HUES48 (cell line): ENCODE measurements at regions not wholly inside any gene's neighbourhood (a gene's known extent, or its start where the extent isn't known, plus 50 kb on each side); places are given as distances from the start of the nearest gene placed in this dataset.
"Not testable (repeated sequence)": the region's sequence is repeated elsewhere in the genome, so short reads cannot be mapped to it uniquely, and the experiment has no call there.

Experiments used
- H3K27ac ChIP-seq: one replicate; pipeline ENCODE4 v1.7.0; 2013; ENCODE audit warnings: low read depth, low read length, inconsistent platforms
- H3K27me3 ChIP-seq: 2 replicates; pipeline ENCODE4 v1.6.1; 2013; ENCODE audit warnings: mild to moderate bottlenecking, low read length; ENCODE audit not compliant: control insufficient read depth, insufficient read depth
- H3K36me3 ChIP-seq: 2 replicates; pipeline ENCODE4 v1.6.1; 2013; ENCODE audit warnings: low read length; ENCODE audit not compliant: control insufficient read depth, insufficient read depth
- H3K4me1 ChIP-seq: 2 replicates; pipeline ENCODE4 v1.6.1; 2013; ENCODE audit warnings: mild to moderate bottlenecking, low read length; ENCODE audit not compliant: control insufficient read depth, insufficient read depth
- H3K4me3 ChIP-seq: 2 replicates; pipeline ENCODE4 v1.5.1; 2013; ENCODE audit warnings: mild to moderate bottlenecking, low read depth, low read length
- H3K9ac ChIP-seq: 2 replicates; pipeline ENCODE4 v1.6.1; 2013; ENCODE audit warnings: mild to moderate bottlenecking, low read depth, low read length, moderate library complexity
- H3K9me3 ChIP-seq: 2 replicates; pipeline ENCODE4 v1.6.1; 2013; ENCODE audit warnings: low read length; ENCODE audit not compliant: control insufficient read depth, insufficient read depth

GRCh38 chr6:15894973-15895725 lies 232.3 kb upstream of the DTNBP1 start:
- peak overlapping the region; percentile 46; the same call in 1 of the 2 replicates for H3K9ac ChIP-seq
- no peaks in the 10 kb centered on the region for H3K36me3 ChIP-seq
- H3K4me1 ChIP-seq: peaks cover 43% of the 10 kb centered on the region
- H3K9me3 ChIP-seq: peaks cover 7% of the 10 kb centered on the region
- H3K27me3 ChIP-seq: no peaks in the 10 kb centered on the region
- peak overlapping the region; percentile 88 for H3K27ac ChIP-seq
- 0 out of 2 replicates have a peak overlapping the region, but pooled peaks have one; percentile 7 for H3K4me3 ChIP-seq

DNA sequence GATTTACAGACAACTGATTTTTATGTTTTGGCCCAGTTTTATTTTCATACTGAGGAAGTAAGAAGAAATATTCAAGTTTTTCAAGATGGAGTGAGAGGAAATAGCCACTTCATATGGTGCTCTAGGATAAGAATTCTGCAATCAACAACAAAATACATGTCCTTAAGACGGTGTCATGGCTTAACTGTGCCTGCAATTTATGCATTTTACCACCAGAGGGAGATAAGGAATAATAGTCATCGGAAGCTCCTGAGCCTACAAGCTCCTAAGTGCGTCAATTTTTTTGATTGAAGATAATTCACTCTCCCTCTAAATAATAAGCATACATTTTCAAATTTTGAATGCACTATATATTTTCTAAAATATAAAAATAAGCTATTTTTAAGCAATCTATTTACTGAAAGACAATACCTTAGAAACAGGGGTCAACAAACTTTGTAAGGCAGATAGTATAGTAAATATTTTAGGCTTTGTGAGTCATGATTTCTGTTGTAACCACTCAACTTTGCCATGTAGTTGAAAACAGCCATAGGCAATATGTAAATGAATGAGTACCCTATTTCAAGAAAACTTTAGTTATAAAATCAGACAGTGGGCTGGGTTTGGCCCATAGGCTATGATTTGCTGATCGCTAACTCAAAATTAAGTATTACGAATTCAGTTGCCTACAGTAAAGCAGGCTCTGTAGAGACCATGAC lies 230.9 kb upstream of the DTNBP1 start:
- H3K27me3 ChIP-seq: no peaks in the 10 kb centered on the region
- peak overlapping the region; percentile 88 for H3K27ac ChIP-seq
- H3K9ac ChIP-seq: peak overlapping the region; percentile 7; the same call in 1 of the 2 replicates
- H3K4me1 ChIP-seq: peaks cover 43% of the 10 kb centered on the region
- H3K4me3 ChIP-seq: no peak overlapping the region
- peaks cover 7% of the 10 kb centered on the region for H3K9me3 ChIP-seq
- H3K36me3 ChIP-seq: no peaks in the 10 kb centered on the region

GRCh38 chr6:15892369-15892768 lies 229.5 kb upstream of the DTNBP1 start:
- Histone ChIP-seq H3K36me3 (no peaks in the 10 kb centered on the region), H3K27ac (no peak overlapping the region), H3K4me3 (no peak overlapping the region), H3K9me3 (peaks cover 7% of the 10 kb centered on the region), H3K4me1 (peaks cover 31% of the 10 kb centered on the region), H3K27me3 (no peaks in the 10 kb centered on the region), H3K9ac (no peak overlapping the region)

DNA sequence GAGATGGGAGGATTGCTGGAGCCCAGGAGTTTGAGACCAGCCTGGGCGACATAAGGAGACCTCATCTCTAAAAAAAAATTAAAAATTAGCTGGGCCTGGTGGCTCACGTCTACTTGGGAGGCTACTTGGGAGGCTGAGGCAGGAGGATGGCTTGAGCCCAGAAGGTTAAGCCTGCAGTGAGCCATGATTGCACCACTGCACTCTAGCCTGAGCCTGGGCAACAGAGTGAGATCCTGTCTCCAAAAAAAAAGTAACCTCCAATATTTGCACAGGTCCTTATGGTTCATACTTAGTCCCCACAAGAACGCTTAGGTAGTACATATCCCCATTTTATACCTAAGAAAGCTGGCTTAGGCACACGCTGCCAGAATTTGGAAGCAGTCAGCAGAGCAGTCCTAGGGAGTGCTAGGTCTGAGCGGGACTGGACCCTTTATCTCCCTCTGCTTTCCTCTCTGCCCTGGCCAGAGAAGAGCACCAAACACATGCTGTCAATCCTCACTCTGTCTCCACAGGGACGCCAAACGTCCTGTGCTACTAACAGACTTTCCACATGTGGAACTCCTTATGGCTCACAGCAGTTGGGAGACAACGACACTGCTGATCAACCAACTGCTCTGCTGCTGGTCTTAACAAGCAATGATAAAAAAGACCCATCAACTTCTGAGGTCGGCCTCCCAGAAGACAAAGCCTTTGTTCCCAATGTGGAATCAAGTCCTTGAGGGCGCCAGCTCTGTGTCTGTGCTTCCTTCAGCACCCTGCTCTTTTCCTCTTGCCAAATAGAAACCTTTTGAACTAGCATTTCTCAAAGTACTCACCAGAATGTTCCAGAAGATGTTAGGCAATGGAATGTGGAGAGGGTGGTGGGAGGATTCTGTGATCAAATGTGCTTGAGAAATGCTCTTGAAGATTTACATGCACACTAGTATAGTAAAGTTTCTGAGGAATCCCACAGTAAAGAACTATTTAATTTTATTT lies 226.3 kb upstream of the DTNBP1 start:
- H3K27ac ChIP-seq: no peak overlapping the region
- H3K4me1 ChIP-seq: peaks cover 5% of the 10 kb centered on the region
- H3K36me3 ChIP-seq: no peaks in the 10 kb centered on the region
- H3K4me3 ChIP-seq: no peak overlapping the region
- H3K9me3 ChIP-seq: peaks cover 7% of the 10 kb centered on the region
- H3K27me3 ChIP-seq: no peaks in the 10 kb centered on the region
- no peak overlapping the region for H3K9ac ChIP-seq

DNA sequence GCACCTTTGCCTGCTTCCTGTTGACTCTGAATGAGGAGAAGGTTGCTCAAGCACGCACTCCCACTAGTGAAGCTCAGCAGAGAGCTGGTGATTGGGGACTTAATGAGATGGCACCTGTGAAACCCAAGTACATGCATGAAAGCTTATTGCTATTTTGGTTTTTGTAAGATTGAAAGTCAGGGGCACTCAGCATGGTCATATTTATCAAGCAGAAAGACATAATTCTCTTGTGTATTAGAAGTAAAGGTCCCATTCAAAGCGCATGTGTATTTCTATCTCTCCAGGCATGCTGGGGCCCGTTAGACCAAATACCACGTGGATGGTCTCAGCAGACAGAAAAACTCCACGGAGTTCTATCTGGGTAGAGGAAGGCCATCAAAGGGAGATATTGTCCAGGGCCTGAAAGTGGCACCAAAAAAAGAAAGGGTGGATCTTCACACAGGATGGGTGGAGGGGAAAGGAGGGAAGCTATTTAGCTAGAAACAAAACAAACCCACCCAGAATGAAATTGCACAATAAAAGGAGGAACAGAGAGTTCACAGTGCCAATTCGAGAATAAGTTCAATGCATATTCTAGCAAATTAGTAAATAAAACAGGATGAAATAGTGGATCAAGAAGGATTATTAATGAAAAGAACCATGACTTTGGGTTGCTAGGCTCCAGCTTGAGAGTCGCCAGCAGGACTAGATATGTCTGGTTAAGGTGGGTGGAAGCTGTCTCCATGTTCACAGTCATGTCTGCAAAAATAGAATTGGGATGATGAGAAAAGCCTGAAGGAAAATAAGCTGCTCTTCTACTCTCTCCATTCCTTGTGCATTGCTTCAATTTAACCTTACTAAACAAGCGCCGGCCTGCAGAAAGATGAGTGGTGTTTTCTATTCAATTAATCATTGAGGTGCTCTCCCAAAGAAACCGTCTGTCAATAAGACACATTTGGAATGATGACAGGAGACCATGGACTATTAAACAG lies 224.9 kb upstream of the DTNBP1 start:
- H3K4me1 ChIP-seq: no peaks in the 10 kb centered on the region
- no peaks in the 10 kb centered on the region for H3K27me3 ChIP-seq
- H3K4me3 ChIP-seq: no peak overlapping the region
- H3K9me3 ChIP-seq: peaks cover under 1% of the 10 kb centered on the region; the same call in 1 of the 2 replicates
- no peak overlapping the region for H3K27ac ChIP-seq
- H3K9ac ChIP-seq: no peak overlapping the region
- H3K36me3 ChIP-seq: no peaks in the 10 kb centered on the region

DNA sequence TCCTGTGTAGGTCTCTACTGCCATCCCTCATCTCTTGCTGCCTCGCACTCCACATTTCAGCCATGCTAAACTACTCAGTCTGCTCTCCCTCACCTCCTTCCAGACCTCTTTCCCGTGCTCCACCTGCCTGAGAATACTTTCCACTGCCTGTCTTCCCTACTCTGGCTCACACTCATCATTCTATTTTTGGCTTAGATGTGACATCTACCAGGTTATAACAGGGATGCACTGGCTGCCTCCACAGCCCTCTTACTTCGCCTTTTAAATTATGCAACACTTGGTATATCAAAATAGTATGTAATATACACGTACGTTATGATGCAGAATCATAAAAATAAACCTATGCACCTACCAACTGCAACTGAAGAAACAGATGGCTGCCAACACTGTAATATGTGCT lies 222.8 kb upstream of the DTNBP1 start:
- Histone ChIP-seq H3K36me3 (no peaks in the 10 kb centered on the region), H3K27me3 (no peaks in the 10 kb centered on the region), H3K9ac (no peak overlapping the region), H3K9me3 (no peaks in the 10 kb centered on the region), H3K27ac (no peak overlapping the region), H3K4me1 (no peaks in the 10 kb centered on the region), H3K4me3 (no peak overlapping the region)

DNA sequence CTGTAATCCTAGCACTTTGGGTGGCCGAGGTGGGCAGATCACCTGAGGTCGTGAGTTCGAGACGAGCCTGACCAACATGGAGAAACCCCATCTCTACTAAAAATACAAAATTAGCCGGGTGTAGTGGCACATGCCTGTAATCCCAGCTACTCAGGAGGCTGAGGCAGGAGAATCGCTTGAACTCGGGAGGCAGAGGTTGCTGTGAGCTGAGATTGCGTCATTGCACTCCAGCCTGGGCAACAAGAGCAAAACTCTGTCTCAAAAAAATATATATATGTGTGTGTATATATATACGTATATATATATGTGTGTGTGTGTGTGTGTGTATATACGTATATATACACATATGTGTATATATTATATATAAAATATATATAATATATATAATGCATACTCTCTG lies 220.8 kb upstream of the DTNBP1 start:
- not testable (repeated sequence) for H3K4me3 ChIP-seq, H3K4me1 ChIP-seq, H3K27ac ChIP-seq, H3K36me3 ChIP-seq, H3K9ac ChIP-seq, H3K9me3 ChIP-seq, H3K27me3 ChIP-seq

GRCh38 chr6:15882915-15883314 lies 220.1 kb upstream of the DTNBP1 start:
- Histone ChIP-seq H3K36me3 (no peaks in the 10 kb centered on the region), H3K4me3 (no peak overlapping the region), H3K27me3 (no peaks in the 10 kb centered on the region), H3K27ac (no peak overlapping the region), H3K9ac (no peak overlapping the region), H3K4me1 (no peaks in the 10 kb centered on the region), H3K9me3 (no peaks in the 10 kb centered on the region)

DNA sequence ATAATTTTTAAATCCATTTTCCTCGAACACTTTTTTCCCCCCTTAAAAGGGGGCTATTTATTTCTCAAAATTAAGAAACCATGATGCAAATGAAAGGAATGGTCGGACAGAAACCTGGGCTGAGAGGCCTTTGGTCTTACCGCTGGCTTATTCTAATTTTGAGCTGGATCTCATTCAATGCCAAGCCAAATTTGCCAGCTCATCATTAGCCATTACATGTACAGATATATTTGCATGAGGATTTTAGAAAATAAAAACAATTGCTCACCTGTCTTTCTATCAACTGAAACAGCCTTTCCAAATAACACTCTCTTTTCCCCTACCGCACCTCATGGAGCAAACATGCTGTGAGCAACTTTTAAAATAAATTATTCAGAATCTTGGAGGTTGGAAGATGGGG lies 219.5 kb upstream of the DTNBP1 start:
- Histone ChIP-seq H3K27ac (no peak overlapping the region), H3K9ac (no peak overlapping the region), H3K27me3 (no peaks in the 10 kb centered on the region), H3K4me3 (no peak overlapping the region), H3K4me1 (no peaks in the 10 kb centered on the region), H3K36me3 (no peaks in the 10 kb centered on the region), H3K9me3 (no peaks in the 10 kb centered on the region)

GRCh38 chr6:15881150-15881549 lies 218.3 kb upstream of the DTNBP1 start:
- Histone ChIP-seq H3K9me3 (no peaks in the 10 kb centered on the region), H3K36me3 (no peaks in the 10 kb centered on the region)

More at GRCh38 chr6:15881150-15881549, 218.3 kb upstream of the DTNBP1 start:
- Histone ChIP-seq H3K4me3 (no peak overlapping the region), H3K4me1 (no peaks in the 10 kb centered on the region), H3K27me3 (no peaks in the 10 kb centered on the region), H3K9ac (no peak overlapping the region), H3K27ac (no peak overlapping the region)
